Neural progenitor cell (in vitro differentiated cells): ENCODE measurements at regions not wholly inside any gene's neighbourhood (a gene's known extent, or its start where the extent isn't known, plus 50 kb on each side); places are given as distances from the start of the nearest gene placed in this dataset.

Source experiments
- DNase-seq: peaks from one replicate; pipeline ENCODE4 v3.0.0-alpha.2; 2016; ENCODE audit warnings: low spot score
- H2AFZ ChIP-seq: fragments of 200-600 bp; sonication (generic); replicated peaks from 2 replicates; pipeline ENCODE4 v1.6.1; 2016; ENCODE audit warnings: antibody characterized with exemption
- H3F3A ChIP-seq: fragments of 200-600 bp; sonication (generic); 2 replicates; pipeline ENCODE4 v1.6.1; 2016; ENCODE audit warnings: antibody characterized with exemption, low read depth
- H3K27ac ChIP-seq: fragments of 200-600 bp; sonication (generic); 2 replicates; pipeline ENCODE4 v1.5.1; 2016; ENCODE audit warnings: mild to moderate bottlenecking
- H3K27me3 ChIP-seq: fragments of 200-600 bp; sonication (generic); 2 replicates; pipeline ENCODE4 v1.6.1; 2016; ENCODE audit warnings: mild to moderate bottlenecking, moderate library complexity
- H3K36me3 ChIP-seq: fragments of 200-600 bp; sonication (generic); 2 replicates; pipeline ENCODE4 v1.5.1; 2016
- H3K4me1 ChIP-seq: fragments of 200-600 bp; sonication (generic); 2 replicates; pipeline ENCODE4 v1.6.1; 2016; ENCODE audit warnings: mixed run types
- H3K4me2 ChIP-seq: fragments of 200-600 bp; sonication (generic); 2 replicates; pipeline ENCODE4 v1.6.1; 2016
- H3K4me3 ChIP-seq: fragments of 200-600 bp; sonication (generic); 2 replicates; pipeline ENCODE4 v1.5.1; 2016
- H3K79me2 ChIP-seq: fragments of 200-600 bp; sonication (generic); 2 replicates; pipeline ENCODE4 v1.6.1; 2016; ENCODE audit warnings: low read depth
- H3K9ac ChIP-seq: fragments of 200-600 bp; sonication (generic); 2 replicates; pipeline ENCODE4 v1.6.1; 2016
- H3K9me3 ChIP-seq: fragments of 200-600 bp; sonication (generic); 2 replicates; pipeline ENCODE4 v1.5.1; 2016; ENCODE audit warnings: low read depth
- H4K20me1 ChIP-seq: fragments of 200-600 bp; sonication (generic); 2 replicates; pipeline ENCODE4 v1.6.1; 2016; ENCODE audit warnings: low read depth
- H3K27ac Mint-ChIP-seq: 3 replicates; pipeline ENCODE4 v1.8.0; 2021; ENCODE audit warnings: mixed read lengths
- H3K27me3 Mint-ChIP-seq: 2 replicates; pipeline ENCODE4 v1.8.0; 2022; ENCODE audit warnings: low read depth, mild to moderate bottlenecking, inconsistent platforms, moderate library complexity, mixed read lengths; ENCODE audit not compliant: insufficient read depth
- H3K36me3 Mint-ChIP-seq: 3 replicates; pipeline ENCODE4 v1.8.0; 2021; ENCODE audit warnings: mixed read lengths
- H3K4me1 Mint-ChIP-seq: 3 replicates; pipeline ENCODE4 v1.8.0; 2021; ENCODE audit warnings: mixed read lengths
- H3K4me3 Mint-ChIP-seq: 3 replicates; pipeline ENCODE4 v1.8.0; 2021; ENCODE audit warnings: mild to moderate bottlenecking, moderate library complexity, mixed read lengths
- H3K9me3 Mint-ChIP-seq: 3 replicates; pipeline ENCODE4 v1.8.0; 2020; ENCODE audit warnings: mixed read lengths
- CTCF ChIP-seq: fragments of 200-600 bp; sonication (generic); IDR thresholded peaks from 2 replicates; pipeline ENCODE4 v1.5.1; 2017; ENCODE audit warnings: antibody characterized with exemption, mild to moderate bottlenecking
- EZH2 ChIP-seq: fragments of 200-600 bp; sonication (generic); IDR thresholded peaks from 2 replicates; pipeline ENCODE4 v1.6.1; 2017; ENCODE audit warnings: antibody characterized with exemption, mild to moderate bottlenecking, moderate library complexity
- EZH2phosphoT487 ChIP-seq: fragments of 200-600 bp; sonication (generic); IDR thresholded peaks from 2 replicates; pipeline ENCODE4 v1.6.1; 2017; ENCODE audit warnings: antibody characterized with exemption

GRCh38 chr6:165096209-165096608 lies 213.2 kb downstream of the C6orf118 start:
- no peaks in the 10 kb centered on the region for H3K79me2 ChIP-seq
- no peak overlapping the region for H3K4me3 ChIP-seq
- Mint-ChIP-seq H3K27ac (no peak overlapping the region), H3K4me1 (no peaks in the 10 kb centered on the region), H3K36me3 (no peaks in the 10 kb centered on the region), H3K4me3 (no peak overlapping the region), H3K27me3 (no peaks in the 10 kb centered on the region), H3K9me3 (peaks cover 3% of the 10 kb centered on the region)
- H4K20me1 ChIP-seq: no peaks in the 10 kb centered on the region
- DNase-seq: no peak
- no peak for TF ChIP-seq EZH2
- H3K36me3 ChIP-seq: no peaks in the 10 kb centered on the region
- no peak overlapping the region for H2AFZ ChIP-seq
- H3K4me2 ChIP-seq: no peak overlapping the region
- H3F3A ChIP-seq: no peaks in the 10 kb centered on the region
- no peak overlapping the region for H3K9ac ChIP-seq
- no peaks in the 10 kb centered on the region for H3K4me1 ChIP-seq
- H3K27me3 ChIP-seq: no peaks in the 10 kb centered on the region
- no peak overlapping the region for H3K27ac ChIP-seq
- H3K9me3 ChIP-seq: no peaks in the 10 kb centered on the region

GRCh38 chr6:165092881-165093595 lies 216.4 kb downstream of the C6orf118 start:
- no peaks in the 10 kb centered on the region for H3K4me1 ChIP-seq
- H3K79me2 ChIP-seq: no peaks in the 10 kb centered on the region
- no peaks in the 10 kb centered on the region for H3K27me3 ChIP-seq
- H3K9me3 ChIP-seq: no peaks in the 10 kb centered on the region
- H4K20me1 ChIP-seq: no peaks in the 10 kb centered on the region
- Mint-ChIP-seq H3K27me3 (no peaks in the 10 kb centered on the region), H3K4me1 (no peaks in the 10 kb centered on the region), H3K36me3 (no peaks in the 10 kb centered on the region), H3K4me3 (no peak overlapping the region), H3K9me3 (peaks cover 3% of the 10 kb centered on the region), H3K27ac (peak overlapping the region; percentile 58)
- H3K9ac ChIP-seq: no peak overlapping the region
- H2AFZ ChIP-seq: no peak overlapping the region
- H3K36me3 ChIP-seq: no peaks in the 10 kb centered on the region
- H3F3A ChIP-seq: no peaks in the 10 kb centered on the region
- H3K4me3 ChIP-seq: no peak overlapping the region
- TF ChIP-seq EZH2 (no peak), CTCF (no peak), EZH2phosphoT487 (no peak)
- no peak overlapping the region for H3K4me2 ChIP-seq
- H3K27ac ChIP-seq: no peak overlapping the region
- DNase-seq: no peak

- H3K36me3 ChIP-seq: no peaks in the 10 kb centered on the region
- H3K9me3 ChIP-seq: no peaks in the 10 kb centered on the region
- Mint-ChIP-seq H3K4me1 (no peaks in the 10 kb centered on the region), H3K27ac (peak overlapping the region; percentile 9), H3K27me3 (no peaks in the 10 kb centered on the region), H3K4me3 (no peak overlapping the region), H3K9me3 (peaks cover 3% of the 10 kb centered on the region), H3K36me3 (no peaks in the 10 kb centered on the region)
- H3K27ac ChIP-seq: no peak overlapping the region
- no peaks in the 10 kb centered on the region for H4K20me1 ChIP-seq
- no peaks in the 10 kb centered on the region for H3K27me3 ChIP-seq
- no peak for TF ChIP-seq EZH2phosphoT487
- no peak for TF ChIP-seq CTCF
- TF ChIP-seq EZH2: no peak
- no peaks in the 10 kb centered on the region for H3K79me2 ChIP-seq
- no peak overlapping the region for H3K4me3 ChIP-seq
- no peaks in the 10 kb centered on the region for H3F3A ChIP-seq
- no peak overlapping the region for H2AFZ ChIP-seq
- H3K4me2 ChIP-seq: no peak overlapping the region
- no peak for DNase-seq
- no peaks in the 10 kb centered on the region for H3K4me1 ChIP-seq
- H3K9ac ChIP-seq: no peak overlapping the region
Observed at GRCh38 chr6:165091121-165091785, 218.2 kb downstream of the C6orf118 start.

GRCh38 chr6:165090242-165090641 lies 219.2 kb downstream of the C6orf118 start:
- H3K9me3 Mint-ChIP-seq: peaks cover 3% of the 10 kb centered on the region
- no peaks in the 10 kb centered on the region for H3K36me3 Mint-ChIP-seq
- no peak for DNase-seq
- Histone ChIP-seq H3K27me3 (no peaks in the 10 kb centered on the region), H3K4me3 (no peak overlapping the region), H2AFZ (no peak overlapping the region), H4K20me1 (no peaks in the 10 kb centered on the region), H3K79me2 (no peaks in the 10 kb centered on the region), H3K36me3 (no peaks in the 10 kb centered on the region), H3K9ac (no peak overlapping the region), H3K4me2 (no peak overlapping the region), H3K9me3 (no peaks in the 10 kb centered on the region), H3K27ac (no peak overlapping the region), H3F3A (no peaks in the 10 kb centered on the region), H3K4me1 (no peaks in the 10 kb centered on the region)
- no peak for TF ChIP-seq CTCF
- no peak for TF ChIP-seq EZH2
- no peak for TF ChIP-seq EZH2phosphoT487
- H3K27me3 Mint-ChIP-seq: no peaks in the 10 kb centered on the region
- no peak overlapping the region for H3K27ac Mint-ChIP-seq
- H3K4me3 Mint-ChIP-seq: no peak overlapping the region
- H3K4me1 Mint-ChIP-seq: no peaks in the 10 kb centered on the region
